HL-60 (cell line): ENCODE measurements at regions not wholly inside any gene's neighbourhood (a gene's known extent, or its start where the extent isn't known, plus 50 kb on each side); places are given as distances from the start of the nearest gene placed in this dataset.

Experiments
- DNase-seq, 2 experiments: peaks; one replicate each; pipeline ENCODE4 v3.0.0-alpha.2; 2010 to 2020; ENCODE audit warnings: low read depth in 1 of 2, low spot score in 1 of 2
- H3K27ac ChIP-seq: fragments of 250-450 bp; sonication (Bioruptor Pico); replicated peaks from 2 replicates; pipeline ENCODE4 v1.5.1; 2020; ENCODE audit warnings: mild to moderate bottlenecking, moderate library complexity
- H3K27me3 ChIP-seq: fragments of 250-450 bp; sonication (Bioruptor Pico); 2 replicates; pipeline ENCODE4 v1.5.1; 2021; ENCODE audit warnings: mild to moderate bottlenecking, moderate library complexity; ENCODE audit not compliant: insufficient read depth, poor library complexity, severe bottlenecking
- H3K4me3 ChIP-seq: replicated peaks from 2 replicates; pipeline ENCODE4 v1.5.1; 2011; ENCODE audit warnings: mild to moderate bottlenecking, control low read depth, low read length; ENCODE audit not compliant: insufficient read depth
- GABPA ChIP-seq: IDR thresholded peaks from 2 replicates; pipeline ENCODE4 v1.6.1; 2012; ENCODE audit warnings: low read depth
- POLR2AphosphoS5 ChIP-seq: IDR thresholded peaks from 2 replicates; pipeline ENCODE4 v1.6.1; 2012; ENCODE audit warnings: low read depth
- SPI1 ChIP-seq: IDR thresholded peaks from 2 replicates; pipeline ENCODE4 v1.6.1; 2012; ENCODE audit warnings: low read depth, mild to moderate bottlenecking, borderline replicate concordance
- TF ChIP-seq, protein P1 (sequence below): IDR thresholded peaks from 2 replicates; pipeline ENCODE4 v1.6.1; 2012; ENCODE audit warnings: low read depth; ENCODE audit not compliant: insufficient replicate concordance
- TF ChIP-seq, protein P2 (sequence below): IDR thresholded peaks from one replicate; pipeline ENCODE4 v1.5.1; 2011; ENCODE audit warnings: low read length, control low read depth, inconsistent platforms; ENCODE audit not compliant: insufficient read depth

DNA sequence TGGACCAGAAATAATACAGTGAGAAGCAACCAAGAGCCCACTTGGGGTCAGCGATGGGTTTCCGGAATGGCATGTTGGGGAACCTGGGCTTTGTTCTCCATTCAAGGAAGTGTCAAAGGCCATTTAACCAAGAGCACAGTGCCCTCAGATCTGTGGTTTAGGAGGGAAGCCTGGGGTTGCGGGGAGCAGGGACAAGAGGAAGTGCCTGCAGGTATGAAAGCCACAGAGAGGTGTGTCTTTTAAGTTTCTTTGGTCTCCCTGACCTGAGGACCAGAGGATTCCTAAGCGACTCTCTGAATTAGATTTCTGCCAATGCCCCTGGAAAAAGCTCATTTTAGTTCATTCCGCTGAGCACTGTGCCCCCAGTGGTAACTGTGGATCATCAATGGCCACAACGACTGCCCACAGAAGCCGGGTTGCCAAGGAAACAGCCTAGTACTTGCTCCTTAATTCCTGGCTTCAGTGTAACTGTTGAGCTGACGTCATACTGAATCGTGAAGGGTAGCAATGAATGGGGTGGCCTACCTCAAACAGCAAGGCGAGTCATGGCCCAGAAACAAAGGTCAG, 107.3 kb upstream of the SPIN1 start:
- Histone ChIP-seq H3K27me3 (no peaks in the 10 kb centered on the region), H3K27ac (no peak overlapping the region), H3K4me3 (no peak overlapping the region)
- peak in 1 of 2 experiments; percentile 47 for DNase-seq
- TF ChIP-seq POLR2AphosphoS5 (no peak), SPI1 (peak; percentile 82)
- TF ChIP-seq, protein P1, sequence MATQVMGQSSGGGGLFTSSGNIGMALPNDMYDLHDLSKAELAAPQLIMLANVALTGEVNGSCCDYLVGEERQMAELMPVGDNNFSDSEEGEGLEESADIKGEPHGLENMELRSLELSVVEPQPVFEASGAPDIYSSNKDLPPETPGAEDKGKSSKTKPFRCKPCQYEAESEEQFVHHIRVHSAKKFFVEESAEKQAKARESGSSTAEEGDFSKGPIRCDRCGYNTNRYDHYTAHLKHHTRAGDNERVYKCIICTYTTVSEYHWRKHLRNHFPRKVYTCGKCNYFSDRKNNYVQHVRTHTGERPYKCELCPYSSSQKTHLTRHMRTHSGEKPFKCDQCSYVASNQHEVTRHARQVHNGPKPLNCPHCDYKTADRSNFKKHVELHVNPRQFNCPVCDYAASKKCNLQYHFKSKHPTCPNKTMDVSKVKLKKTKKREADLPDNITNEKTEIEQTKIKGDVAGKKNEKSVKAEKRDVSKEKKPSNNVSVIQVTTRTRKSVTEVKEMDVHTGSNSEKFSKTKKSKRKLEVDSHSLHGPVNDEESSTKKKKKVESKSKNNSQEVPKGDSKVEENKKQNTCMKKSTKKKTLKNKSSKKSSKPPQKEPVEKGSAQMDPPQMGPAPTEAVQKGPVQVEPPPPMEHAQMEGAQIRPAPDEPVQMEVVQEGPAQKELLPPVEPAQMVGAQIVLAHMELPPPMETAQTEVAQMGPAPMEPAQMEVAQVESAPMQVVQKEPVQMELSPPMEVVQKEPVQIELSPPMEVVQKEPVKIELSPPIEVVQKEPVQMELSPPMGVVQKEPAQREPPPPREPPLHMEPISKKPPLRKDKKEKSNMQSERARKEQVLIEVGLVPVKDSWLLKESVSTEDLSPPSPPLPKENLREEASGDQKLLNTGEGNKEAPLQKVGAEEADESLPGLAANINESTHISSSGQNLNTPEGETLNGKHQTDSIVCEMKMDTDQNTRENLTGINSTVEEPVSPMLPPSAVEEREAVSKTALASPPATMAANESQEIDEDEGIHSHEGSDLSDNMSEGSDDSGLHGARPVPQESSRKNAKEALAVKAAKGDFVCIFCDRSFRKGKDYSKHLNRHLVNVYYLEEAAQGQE, result no peak
- TF ChIP-seq, protein P2, sequence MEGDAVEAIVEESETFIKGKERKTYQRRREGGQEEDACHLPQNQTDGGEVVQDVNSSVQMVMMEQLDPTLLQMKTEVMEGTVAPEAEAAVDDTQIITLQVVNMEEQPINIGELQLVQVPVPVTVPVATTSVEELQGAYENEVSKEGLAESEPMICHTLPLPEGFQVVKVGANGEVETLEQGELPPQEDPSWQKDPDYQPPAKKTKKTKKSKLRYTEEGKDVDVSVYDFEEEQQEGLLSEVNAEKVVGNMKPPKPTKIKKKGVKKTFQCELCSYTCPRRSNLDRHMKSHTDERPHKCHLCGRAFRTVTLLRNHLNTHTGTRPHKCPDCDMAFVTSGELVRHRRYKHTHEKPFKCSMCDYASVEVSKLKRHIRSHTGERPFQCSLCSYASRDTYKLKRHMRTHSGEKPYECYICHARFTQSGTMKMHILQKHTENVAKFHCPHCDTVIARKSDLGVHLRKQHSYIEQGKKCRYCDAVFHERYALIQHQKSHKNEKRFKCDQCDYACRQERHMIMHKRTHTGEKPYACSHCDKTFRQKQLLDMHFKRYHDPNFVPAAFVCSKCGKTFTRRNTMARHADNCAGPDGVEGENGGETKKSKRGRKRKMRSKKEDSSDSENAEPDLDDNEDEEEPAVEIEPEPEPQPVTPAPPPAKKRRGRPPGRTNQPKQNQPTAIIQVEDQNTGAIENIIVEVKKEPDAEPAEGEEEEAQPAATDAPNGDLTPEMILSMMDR, result no peak

DNA sequence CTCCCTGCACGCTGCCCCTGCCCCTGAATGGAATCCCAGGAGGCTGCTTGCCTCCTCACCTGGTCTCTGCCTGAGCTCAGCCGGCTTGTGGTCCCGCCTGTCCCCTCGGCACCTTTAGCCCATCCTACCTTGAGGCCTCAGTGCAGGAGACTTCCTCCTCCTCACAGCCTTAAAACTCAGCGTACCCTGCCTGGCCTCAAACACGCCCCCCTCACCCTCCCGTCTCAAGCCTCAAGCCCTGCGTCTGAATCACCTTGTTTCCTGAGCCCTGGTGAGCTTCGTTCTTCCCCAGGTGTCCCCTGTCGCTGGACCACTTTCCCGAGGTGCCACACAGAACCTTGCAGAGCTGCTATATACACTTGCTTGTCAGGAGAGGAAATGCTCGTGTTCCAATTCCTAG, 110.2 kb upstream of the SPIN1 start:
- no peak overlapping the region for H3K27ac ChIP-seq
- H3K4me3 ChIP-seq, result no peak overlapping the region
- H3K27me3 ChIP-seq, result no peaks in the 10 kb centered on the region
- TF ChIP-seq SPI1, result no peak
- no peak for TF ChIP-seq GABPA
- TF ChIP-seq, protein P2, result no peak
- TF ChIP-seq, protein P1, result no peak
- TF ChIP-seq POLR2AphosphoS5, result no peak
- DNase-seq, result no peak

DNA sequence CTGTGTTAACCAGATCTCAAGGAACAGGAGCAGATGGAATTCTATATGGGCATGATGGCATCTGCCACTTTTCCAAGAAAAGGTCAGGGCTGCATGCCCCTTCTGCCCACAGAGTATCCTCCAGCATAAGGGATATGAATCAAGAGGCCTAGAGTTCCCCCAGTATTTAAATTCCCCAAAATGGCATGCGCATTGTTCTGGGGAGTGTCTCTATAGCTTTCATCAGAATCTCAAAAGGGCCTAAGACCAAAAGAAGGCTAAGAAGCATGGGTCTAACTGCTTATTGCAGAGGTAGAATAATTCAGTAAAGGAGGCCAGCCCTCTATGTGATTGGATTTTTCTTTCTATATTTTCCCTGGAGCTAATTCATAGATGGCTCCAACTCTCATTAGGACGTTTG, 114.2 kb upstream of the SPIN1 start:
- TF ChIP-seq, protein P2, result no peak
- TF ChIP-seq, protein P1, result no peak
- no peak for TF ChIP-seq GABPA
- no peak for TF ChIP-seq SPI1
- no peak for TF ChIP-seq POLR2AphosphoS5
- Histone ChIP-seq H3K27me3 (no peaks in the 10 kb centered on the region), H3K4me3 (no peak overlapping the region), H3K27ac (no peak overlapping the region)
- no peak for DNase-seq
